H1 (cell line): ENCODE measurements at regions not wholly inside any gene's neighbourhood (a gene's known extent, or its start where the extent isn't known, plus 50 kb on each side); places are given as distances from the start of the nearest gene placed in this dataset.

ENCODE experiments used
- CTCF ChIA-PET: fragments of 300-600 bp; sonication (Branson Sonifier 250); formaldehyde crosslinking; loops from one replicate; lab custom pipeline; 2021; ENCODE audit not compliant: partially characterized antibody; lab: Charles Lee
- POLR2A ChIA-PET: fragments of 300-600 bp; sonication (Branson Sonifier 250); formaldehyde crosslinking; loops from one replicate; lab custom pipeline; 2021; ENCODE audit warnings: inconsistent platforms; ENCODE audit not compliant: partially characterized antibody; lab: Charles Lee
- DNase-seq, 2 experiments: peaks; one replicate each; pipeline versions ENCODE4 v3.0.0 to v3.0.0-alpha.2; 2010 to 2022; ENCODE audit warnings: low spot score in 2 of 2, low read depth in 1 of 2, mixed read lengths in 1 of 2
- FAIRE-seq: peaks from 2 replicates; lab custom pipeline; 2011; peaks lifted over from hg19 to GRCh38; lab: Jason Lieb, UNC
- H2AFZ ChIP-seq: 2 replicates; pipeline ENCODE4 v1.8.1; 2012; ENCODE audit warnings: low read length, inconsistent platforms
- H2AK5ac ChIP-seq: 2 replicates; pipeline ENCODE4 v1.6.1; 2013; ENCODE audit warnings: low read depth, low read length
- H2BK120ac ChIP-seq: replicated peaks from 2 replicates; pipeline ENCODE3; 2013; ENCODE audit warnings: low read depth, low read length, inconsistent platforms
- H2BK12ac ChIP-seq: 2 replicates; pipeline ENCODE4 v1.6.1; 2013; ENCODE audit warnings: low read depth, low read length
- H2BK15ac ChIP-seq: 2 replicates; pipeline ENCODE4 v1.6.1; 2013; ENCODE audit warnings: low read length
- H2BK20ac ChIP-seq: 2 replicates; pipeline ENCODE4 v1.6.1; 2013; ENCODE audit warnings: low read length
- H2BK5ac ChIP-seq: 2 replicates; pipeline ENCODE4 v1.6.1; 2013; ENCODE audit warnings: low read depth, low read length
- H3K14ac ChIP-seq: 2 replicates; pipeline ENCODE4 v1.6.1; 2013; ENCODE audit warnings: inconsistent platforms; ENCODE audit not compliant: insufficient read length
- H3K18ac ChIP-seq: 2 replicates; pipeline ENCODE4 v1.6.1; 2013; ENCODE audit warnings: low read length; ENCODE audit errors: extremely low read depth
- H3K23ac ChIP-seq: 2 replicates; pipeline ENCODE4 v1.6.1; 2013; ENCODE audit warnings: inconsistent platforms; ENCODE audit not compliant: insufficient read length
- H3K23me2 ChIP-seq: 2 replicates; pipeline ENCODE4 v1.6.1; 2013; ENCODE audit warnings: low read depth, low read length
- H3K27ac ChIP-seq: 2 replicates; pipeline ENCODE4 v1.6.1; 2011; ENCODE audit warnings: low read depth, low read length, inconsistent platforms
- H3K27me3 ChIP-seq, 4 experiments: replicated peaks in 1 of 4; 1 replicate in 1 of 4; 2 replicates in 3 of 4; pipeline versions ENCODE4 v1.6.1 to v1.8.1; 2011 to 2013; ENCODE audit warnings: low read length in 3 of 4, mild to moderate bottlenecking in 3 of 4, inconsistent platforms in 2 of 4, mixed read lengths in 2 of 4, moderate library complexity in 1 of 4; ENCODE audit not compliant: control insufficient read depth in 3 of 4, insufficient read depth in 3 of 4; ENCODE audit errors: extremely low read depth in 1 of 4
- H3K36me3 ChIP-seq, 4 experiments: 2 replicates each; pipeline versions ENCODE4 v1.6.1 to v1.8.1; 2011 to 2013; ENCODE audit warnings: mild to moderate bottlenecking in 4 of 4, low read length in 3 of 4, moderate library complexity in 2 of 4, control low read depth in 1 of 4, inconsistent platforms in 1 of 4; ENCODE audit not compliant: insufficient read depth in 4 of 4, control insufficient read depth in 2 of 4
- H3K4ac ChIP-seq: replicated peaks from 2 replicates; pipeline ENCODE3; 2013; ENCODE audit warnings: low read length, low read depth, mixed read lengths, inconsistent platforms; ENCODE audit not compliant: insufficient read length
- H3K4me1 ChIP-seq, 4 experiments: replicated peaks in 1 of 4; 1 replicate in 1 of 4; 2 replicates in 3 of 4; pipeline versions ENCODE4 v1.6.1 to v1.8.1; 2011 to 2013; ENCODE audit warnings: low read length in 3 of 4, inconsistent platforms in 2 of 4, mixed read lengths in 1 of 4; ENCODE audit not compliant: insufficient read depth in 4 of 4, control insufficient read depth in 3 of 4
- H3K4me2 ChIP-seq, 2 experiments: 2 replicates each; pipeline versions ENCODE4 v1.6.1 to v1.8.1; 2011 to 2013; ENCODE audit warnings: low read depth in 2 of 2, low read length in 2 of 2, control low read depth in 1 of 2, inconsistent platforms in 1 of 2, mild to moderate bottlenecking in 1 of 2; ENCODE audit not compliant: insufficient read depth in 1 of 2
- H3K4me3 ChIP-seq, 4 experiments: fragments of 200-600, 300-600 bp in 1 of 4; sonication (generic), shearing (Covaris generic), sonication (Bioruptor Twin) in 1 of 4; 2 replicates each; pipeline versions ENCODE4 v1.5.1 to v1.8.1; 2011 to 2016; ENCODE audit warnings: low read length in 4 of 4, low read depth in 3 of 4, control low read depth in 2 of 4, inconsistent platforms in 2 of 4, mild to moderate bottlenecking in 2 of 4, mixed read lengths in 1 of 4, moderate library complexity in 1 of 4; ENCODE audit not compliant: insufficient read depth in 2 of 4; ENCODE audit errors: extremely low read depth in 1 of 4
- H3K56ac ChIP-seq: replicated peaks from 2 replicates; pipeline ENCODE3; 2013; ENCODE audit warnings: low read depth, mild to moderate bottlenecking, mixed read lengths, low read length, inconsistent platforms; ENCODE audit not compliant: insufficient read length
- H3K79me1 ChIP-seq: 2 replicates; pipeline ENCODE4 v1.6.1; 2013; ENCODE audit warnings: low read depth, low read length, control low read depth
- H3K79me2 ChIP-seq, 2 experiments: 2 replicates each; pipeline versions ENCODE4 v1.6.1 to v1.8.1; 2012 to 2013; ENCODE audit warnings: low read length in 2 of 2, mild to moderate bottlenecking in 2 of 2, inconsistent platforms in 1 of 2; ENCODE audit not compliant: insufficient read depth in 2 of 2, control insufficient read depth in 1 of 2
- H3K9ac ChIP-seq, 4 experiments: replicated peaks in 1 of 4; 1 replicate in 1 of 4; 2 replicates in 3 of 4; pipeline versions ENCODE4 v1.6.1 to v1.8.1; 2011 to 2013; ENCODE audit warnings: low read depth in 3 of 4, low read length in 3 of 4, control low read depth in 2 of 4, mild to moderate bottlenecking in 2 of 4, moderate library complexity in 2 of 4, inconsistent platforms in 1 of 4; ENCODE audit errors: extremely low read depth in 1 of 4
- H3K9me3 ChIP-seq, 2 experiments: 2 replicates each; pipeline versions ENCODE4 v1.6.1 to v1.8.1; 2012 to 2013; ENCODE audit warnings: mild to moderate bottlenecking in 2 of 2, moderate library complexity in 2 of 2, control low read depth in 1 of 2, inconsistent platforms in 1 of 2, low read depth in 1 of 2, low read length in 1 of 2, mixed read lengths in 1 of 2; ENCODE audit not compliant: insufficient read depth in 2 of 2
- H4K20me1 ChIP-seq, 2 experiments: replicated peaks in 1 of 2; 2 replicates each; pipeline versions ENCODE3 to v1.8.1; 2011 to 2013; ENCODE audit warnings: inconsistent platforms in 2 of 2, low read length in 2 of 2, mild to moderate bottlenecking in 1 of 2; ENCODE audit not compliant: insufficient read depth in 2 of 2, control insufficient read depth in 1 of 2
- H4K5ac ChIP-seq: 2 replicates; pipeline ENCODE4 v1.6.1; 2013; ENCODE audit warnings: low read length, low read depth, mixed read lengths, inconsistent platforms; ENCODE audit not compliant: insufficient read length
- H4K8ac ChIP-seq: 2 replicates; pipeline ENCODE4 v1.8.0; 2013; ENCODE audit warnings: mild to moderate bottlenecking, moderate library complexity, low read length, inconsistent platforms; ENCODE audit not compliant: insufficient read depth; ENCODE audit errors: extremely low read depth
- H4K91ac ChIP-seq: replicated peaks from 2 replicates; pipeline ENCODE3; 2013; ENCODE audit warnings: low read length, mixed read lengths, inconsistent platforms; ENCODE audit not compliant: insufficient read length
- EZH2 ChIP-seq: fragments of 200-600 bp; sonication (generic); IDR thresholded peaks from 2 replicates; pipeline ENCODE4 v1.7.1; 2012; ENCODE audit warnings: low read depth, mild to moderate bottlenecking, moderate library complexity, low read length, inconsistent platforms; ENCODE audit not compliant: severe bottlenecking
- RXRA ChIP-seq: IDR thresholded peaks from 2 replicates; pipeline ENCODE4 v1.6.1; 2011; ENCODE audit warnings: low read depth, mild to moderate bottlenecking, low read length, moderate library complexity; ENCODE audit not compliant: insufficient read depth
- SAP30 ChIP-seq: fragments of 300-600 bp; sonication (generic); IDR thresholded peaks from 2 replicates; pipeline ENCODE4 v1.7.1; 2012; ENCODE audit warnings: low read length, moderate library complexity, mild to moderate bottlenecking, inconsistent platforms; ENCODE audit not compliant: insufficient read depth, insufficient replicate concordance
- WGBS, 2 experiments: shearing (Covaris generic) in 1 of 2; methylation state at CpG; one replicate each; pipeline versions ENCODE4 v1.1.6 to v1.1.7; 2013 to 2015; ENCODE audit warnings: low lambda C conversion rate in 2 of 2, mixed read lengths in 2 of 2, inconsistent platforms in 1 of 2, low coverage in 1 of 2, missing lambda C conversion rate in 1 of 2; ENCODE audit not compliant: insufficient replicate concordance in 2 of 2, insufficient coverage in 1 of 2, insufficient read length in 1 of 2; ENCODE audit errors: extremely low coverage in 1 of 2, missing lambda C conversion rate in 1 of 2; 5-methylcytosine and 5-hydroxymethylcytosine counted together

DNA sequence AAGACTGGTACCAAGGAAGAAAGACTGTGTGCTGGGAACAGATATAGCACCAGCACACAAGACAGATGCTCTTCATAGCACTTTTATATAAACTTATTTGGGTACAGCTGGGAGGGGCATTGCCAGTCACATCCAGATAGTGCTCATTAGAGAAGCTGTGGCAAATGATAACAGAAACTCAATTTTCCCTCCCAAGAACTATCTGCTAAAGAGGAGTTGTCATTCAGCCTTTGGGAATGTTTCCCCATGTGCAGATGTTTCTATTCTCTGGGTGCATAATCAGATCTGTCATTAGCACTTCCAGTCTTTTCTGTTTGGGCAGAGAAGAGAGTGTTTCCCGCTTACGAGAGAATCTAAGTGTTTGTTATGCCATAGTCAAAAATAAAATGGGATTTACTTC lies 714.9 kb upstream of the MDGA2 start:
- no peak overlapping the region for H3K18ac ChIP-seq
- ChIA-PET POLR2A (no interaction called here), CTCF (no interaction called here)
- H2AK5ac ChIP-seq, result no peak overlapping the region
- no peak overlapping the region for H2AFZ ChIP-seq
- no peak overlapping the region for H2BK120ac ChIP-seq
- no peaks in the 10 kb centered on the region for H3K36me3 ChIP-seq
- no peak overlapping the region for H3K9ac ChIP-seq
- TF ChIP-seq SAP30, result no peak
- no peak for TF ChIP-seq RXRA
- TF ChIP-seq EZH2, result no peak
- H3K27me3 ChIP-seq, result no peaks in the 10 kb centered on the region
- no peaks in the 10 kb centered on the region for H4K20me1 ChIP-seq
- FAIRE-seq, result no peak
- H2BK12ac ChIP-seq, result no peak overlapping the region
- no peak overlapping the region for H3K4ac ChIP-seq
- H2BK20ac ChIP-seq, result no peak overlapping the region
- no peak overlapping the region for H4K91ac ChIP-seq
- no peak overlapping the region for H3K23ac ChIP-seq
- no peak overlapping the region for H4K5ac ChIP-seq
- H3K4me1 ChIP-seq, result no peaks in the 10 kb centered on the region
- no peak overlapping the region for H2BK15ac ChIP-seq
- no peaks in the 10 kb centered on the region for H3K9me3 ChIP-seq
- H3K4me3 ChIP-seq, result no peak overlapping the region
- no peaks in the 10 kb centered on the region for H3K79me2 ChIP-seq
- H3K14ac ChIP-seq, result no peak overlapping the region
- no peak overlapping the region for H3K4me2 ChIP-seq
- no peak overlapping the region for H4K8ac ChIP-seq
- 95% methylated on average over 2 of the region's 2 CpGs; no CpG with 5 or more reads in 1 of the 2 experiments for WGBS, 2 experiments
- no peaks in the 10 kb centered on the region for H3K79me1 ChIP-seq
- H3K27ac ChIP-seq, result no peak overlapping the region
- H2BK5ac ChIP-seq, result no peak overlapping the region
- no peaks in the 10 kb centered on the region for H3K23me2 ChIP-seq
- no peak overlapping the region for H3K56ac ChIP-seq
- DNase-seq, result no peak
